ENCODE measurements at regions not wholly inside any gene's neighbourhood (a gene's known extent, or its start where the extent isn't known, plus 50 kb on each side); places are given as distances from the start of the nearest gene placed in this dataset.

DNA sequence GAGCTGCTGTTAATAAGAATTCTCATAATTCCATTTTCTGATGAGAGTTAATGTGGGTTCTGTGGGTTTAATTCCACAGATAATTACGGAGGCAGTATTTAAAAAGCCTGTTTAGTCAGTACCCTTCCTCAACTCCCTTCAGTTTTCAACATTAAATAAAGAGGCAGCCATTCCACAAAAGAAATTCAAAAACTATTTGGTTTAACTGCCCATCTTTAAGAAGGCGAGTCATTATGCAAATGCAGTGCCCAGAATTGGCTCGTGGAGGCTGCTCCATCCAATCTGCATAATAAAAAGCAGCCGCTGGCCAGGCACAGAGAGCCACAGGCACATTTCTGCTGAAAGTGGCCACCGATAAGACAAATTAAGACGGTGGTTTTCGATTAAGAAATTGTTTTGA lies 194.4 kb upstream of the TOX3 start:
- no peak for TF ChIP-seq CHD2 (IDR thresholded peaks at IDR 0.05; ENCODE audit: low read length)
- TF ChIP-seq CTCF (IDR thresholded peaks at IDR 0.05; ENCODE audit: control extremely low read depth in 1 of 3, insufficient read depth in 1 of 3, low read depth in 1 of 3, low read length in 3 of 3) = no peak
- TF ChIP-seq TCF12 (IDR thresholded peaks at IDR 0.05; ENCODE audit: low read depth, low read length) = no peak
- no peak for TF ChIP-seq POLR2A (IDR thresholded peaks at IDR 0.05; ENCODE audit: control extremely low read depth in 1 of 2, low read depth in 2 of 2, low read length in 2 of 2)
- no peak for TF ChIP-seq CEBPB (IDR thresholded peaks at IDR 0.05; ENCODE audit: low read depth, low read length)
- no peak for TF ChIP-seq USF2 (IDR thresholded peaks at IDR 0.05; ENCODE audit: low read length)
- no peak for TF ChIP-seq TBP (IDR thresholded peaks at IDR 0.05; ENCODE audit: low read depth, low read length)
- TF ChIP-seq HDAC2 (IDR thresholded peaks at IDR 0.05; ENCODE audit: borderline replicate concordance in 1 of 2, low read depth in 2 of 2, low read length in 2 of 2) = no peak
